Stimulated activated naive B cell treated with anti-CD40 and anti-IgM and Interleukin-4, amounts not matched to agents 10 μg/mL and 1 μg/mL and 100 μg/mL, for 72 hours (primary cell): ENCODE measurements at regions not wholly inside any gene's neighbourhood (a gene's known extent, or its start where the extent isn't known, plus 50 kb on each side); places are given as distances from the start of the nearest gene placed in this dataset.

ENCODE experiments used
- ATAC-seq, 2 donors: fragments of 150-1000 bp; cut with Tn5 transposase; replicated peaks; 2 replicates each; pipeline ENCODE4 v1.10.0; 2021; ENCODE audit warnings: moderate library complexity in 1 of 2
- DNase-seq: peaks from one replicate; pipeline ENCODE4 v3.0.0; 2021
- H3K27ac Mint-ChIP-seq: one replicate; pipeline ENCODE4 v1.8.0; 2022; ENCODE audit warnings: mild to moderate bottlenecking, mixed read lengths
- H3K27me3 Mint-ChIP-seq, 2 donors: one replicate each; pipeline ENCODE4 v1.8.0; 2022; ENCODE audit warnings: mixed read lengths in 2 of 2
- H3K36me3 Mint-ChIP-seq, 2 donors: one replicate each; pipeline ENCODE4 v1.8.0; 2022; ENCODE audit warnings: mixed read lengths in 2 of 2, mild to moderate bottlenecking in 1 of 2
- H3K4me1 Mint-ChIP-seq, 2 donors: one replicate each; pipeline ENCODE4 v1.8.0; 2022; ENCODE audit warnings: mixed read lengths in 2 of 2, mild to moderate bottlenecking in 1 of 2
- H3K4me3 Mint-ChIP-seq, 2 donors: one replicate each; pipeline ENCODE4 v1.8.0; 2022; ENCODE audit warnings: mild to moderate bottlenecking in 2 of 2, mixed read lengths in 2 of 2, moderate library complexity in 1 of 2
- H3K9me3 Mint-ChIP-seq, 2 donors: one replicate each; pipeline ENCODE4 v1.8.0; 2022; ENCODE audit warnings: mixed read lengths in 2 of 2, mild to moderate bottlenecking in 1 of 2

DNA sequence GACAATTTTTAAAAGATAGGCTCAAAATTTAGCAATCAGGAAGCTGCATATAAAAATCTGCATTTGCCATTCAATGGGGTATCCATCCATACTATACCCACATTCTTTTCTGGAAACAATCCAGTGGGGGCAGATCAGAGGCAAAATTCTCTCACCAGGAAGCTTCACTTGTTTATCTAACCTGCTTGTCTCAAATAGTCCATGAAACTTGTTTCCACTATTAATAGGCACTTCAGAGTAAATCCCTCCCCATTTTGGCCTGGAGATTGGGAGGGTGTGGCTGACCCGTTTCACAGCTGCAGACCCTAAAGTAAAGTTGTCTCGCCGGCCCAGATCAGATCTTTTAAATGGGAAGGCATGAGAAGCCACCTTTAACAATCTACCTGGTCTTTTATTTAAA lies 139.4 kb upstream of the CPNE8 start:
- no peaks in the 10 kb centered on the region for H3K4me1 Mint-ChIP-seq
- DNase-seq: no peak
- H3K27me3 Mint-ChIP-seq: no peaks in the 10 kb centered on the region
- no peaks in the 10 kb centered on the region for H3K36me3 Mint-ChIP-seq
- no peak for ATAC-seq
- no peaks in the 10 kb centered on the region for H3K9me3 Mint-ChIP-seq
- H3K4me3 Mint-ChIP-seq: no peak overlapping the region
- no peak overlapping the region for H3K27ac Mint-ChIP-seq

DNA sequence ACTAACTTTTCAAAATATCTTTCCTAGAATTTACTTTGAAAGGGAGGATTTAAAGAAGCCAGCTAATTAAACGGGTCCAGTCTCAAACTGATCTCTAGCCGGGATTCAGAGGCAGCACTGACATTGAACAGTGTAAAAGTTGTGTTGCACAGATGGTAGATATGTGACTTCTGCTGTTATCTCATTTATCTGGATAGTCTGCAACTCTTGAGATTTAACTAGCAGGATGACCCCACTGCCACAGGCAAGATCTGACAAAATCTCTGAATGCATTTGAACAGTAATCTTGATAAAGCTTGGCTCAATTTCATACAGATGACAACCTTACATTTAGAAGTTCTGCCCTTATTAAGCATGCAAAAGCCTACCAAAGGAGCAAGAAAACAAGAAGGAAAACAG lies 138.0 kb upstream of the CPNE8 start:
- Mint-ChIP-seq H3K4me3 (no peak overlapping the region), H3K4me1 (no peaks in the 10 kb centered on the region), H3K36me3 (no peaks in the 10 kb centered on the region), H3K27me3 (no peaks in the 10 kb centered on the region), H3K27ac (no peak overlapping the region), H3K9me3 (no peaks in the 10 kb centered on the region)
- ATAC-seq (no peak), DNase-seq (no peak)

- Mint-ChIP-seq H3K27me3 (no peaks in the 10 kb centered on the region), H3K9me3 (no peaks in the 10 kb centered on the region), H3K4me1 (no peaks in the 10 kb centered on the region), H3K27ac (no peak overlapping the region), H3K4me3 (no peak overlapping the region), H3K36me3 (no peaks in the 10 kb centered on the region)
- no peak for DNase-seq
- no peak for ATAC-seq
Observed at GRCh38 chr12:39040275-39040674, 134.9 kb upstream of the CPNE8 start.

DNA sequence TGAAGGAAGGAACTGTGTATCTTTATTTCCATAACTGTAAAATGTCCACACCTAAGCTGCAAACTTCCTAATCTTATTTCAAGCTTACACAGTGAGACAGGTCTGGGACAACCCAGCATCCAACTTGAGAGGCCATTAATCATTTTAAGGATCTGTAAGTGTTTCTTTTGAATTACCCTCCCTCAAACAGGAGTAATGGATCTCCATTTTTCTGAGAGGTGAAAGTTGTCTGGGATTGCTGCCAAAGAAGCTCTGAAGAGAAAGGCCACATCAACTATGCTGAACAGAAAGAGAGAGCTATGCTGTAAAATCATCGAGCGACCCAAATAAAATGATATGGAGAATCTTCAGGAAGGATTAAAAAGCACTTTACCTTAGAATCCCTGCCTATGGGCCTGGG lies 131.7 kb upstream of the CPNE8 start:
- no peaks in the 10 kb centered on the region for H3K36me3 Mint-ChIP-seq

DNA sequence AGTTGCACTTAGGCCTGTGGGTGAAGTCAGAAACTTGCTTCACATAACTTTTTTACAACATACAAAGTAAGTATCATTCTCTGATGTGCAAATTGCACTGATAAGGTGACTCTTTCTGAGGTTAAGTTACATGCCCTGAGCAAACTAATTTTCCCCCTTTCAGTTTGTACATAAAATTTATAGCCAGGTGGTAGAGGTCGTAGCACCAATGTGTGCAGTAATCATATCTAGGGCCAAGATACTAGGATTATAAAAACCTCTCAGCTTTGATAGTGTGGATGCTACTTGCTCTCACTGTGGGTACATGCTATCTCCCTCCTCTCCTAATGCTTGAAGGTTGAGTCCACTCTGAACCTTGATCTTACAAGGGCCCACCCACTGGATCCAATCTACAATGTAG lies 130.7 kb upstream of the CPNE8 start:
- ATAC-seq (no peak), DNase-seq (no peak)
- H3K27ac Mint-ChIP-seq: no peak overlapping the region
- no peaks in the 10 kb centered on the region for H3K4me1 Mint-ChIP-seq
- H3K4me3 Mint-ChIP-seq: no peak overlapping the region
- no peaks in the 10 kb centered on the region for H3K36me3 Mint-ChIP-seq
- no peaks in the 10 kb centered on the region for H3K9me3 Mint-ChIP-seq
- H3K27me3 Mint-ChIP-seq: no peaks in the 10 kb centered on the region

More for the DNA sequence above, 131.7 kb upstream of the CPNE8 start:
- no peaks in the 10 kb centered on the region for H3K9me3 Mint-ChIP-seq
- H3K4me3 Mint-ChIP-seq: no peak overlapping the region
- H3K4me1 Mint-ChIP-seq: no peaks in the 10 kb centered on the region
- H3K27ac Mint-ChIP-seq: no peak overlapping the region
- no peaks in the 10 kb centered on the region for H3K27me3 Mint-ChIP-seq
- no peak for ATAC-seq
- DNase-seq: no peak

DNA sequence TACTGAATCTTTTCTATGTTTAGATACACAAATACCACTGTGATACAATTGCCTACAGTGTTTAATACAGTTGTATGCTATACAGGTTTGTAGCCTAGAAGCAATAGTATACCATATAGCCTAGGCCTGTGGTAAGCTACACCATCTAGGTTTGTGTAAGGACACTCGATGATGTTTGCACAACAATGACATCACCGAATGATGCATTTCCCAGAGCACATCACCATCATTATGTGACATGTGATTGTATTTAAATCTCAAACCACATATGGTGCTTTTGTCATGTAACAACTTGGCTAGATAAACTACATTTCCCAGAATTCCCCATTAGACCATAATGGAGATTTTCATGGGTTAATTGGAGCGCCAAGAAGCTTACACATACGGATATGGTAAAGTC lies 128.4 kb upstream of the CPNE8 start:
- no peak overlapping the region for H3K27ac Mint-ChIP-seq
- ATAC-seq: no peak
- DNase-seq: no peak
- no peaks in the 10 kb centered on the region for H3K36me3 Mint-ChIP-seq
- no peaks in the 10 kb centered on the region for H3K27me3 Mint-ChIP-seq
- H3K4me1 Mint-ChIP-seq: no peaks in the 10 kb centered on the region
- H3K9me3 Mint-ChIP-seq: no peaks in the 10 kb centered on the region
- no peak overlapping the region for H3K4me3 Mint-ChIP-seq

GRCh38 chr12:39032448-39032847 lies 127.1 kb upstream of the CPNE8 start:
- Mint-ChIP-seq H3K36me3 (no peaks in the 10 kb centered on the region), H3K4me1 (no peaks in the 10 kb centered on the region), H3K9me3 (no peaks in the 10 kb centered on the region), H3K27me3 (no peaks in the 10 kb centered on the region), H3K4me3 (no peak overlapping the region), H3K27ac (no peak overlapping the region)
- ATAC-seq: no peak
- no peak for DNase-seq

DNA sequence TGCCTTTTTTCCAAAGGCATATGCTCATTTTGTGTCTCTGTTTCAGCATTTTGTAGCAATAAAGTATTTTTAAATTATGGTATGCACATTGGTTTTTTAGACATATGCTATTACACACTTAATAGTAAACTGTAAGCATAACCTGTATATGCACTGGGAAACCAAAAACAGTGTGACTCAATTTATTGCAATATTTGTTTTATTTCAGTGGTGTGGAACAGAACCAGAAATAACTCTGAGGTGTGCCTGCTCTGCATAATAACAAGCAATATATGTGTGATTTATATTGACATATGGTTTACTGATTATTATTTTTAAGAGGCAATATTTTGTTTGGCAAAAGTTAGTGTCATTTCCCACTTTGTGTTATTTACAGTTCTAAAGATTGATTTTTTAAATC lies 126.6 kb upstream of the CPNE8 start:
- Mint-ChIP-seq H3K36me3 (no peaks in the 10 kb centered on the region), H3K27me3 (no peaks in the 10 kb centered on the region), H3K27ac (no peak overlapping the region), H3K4me3 (no peak overlapping the region), H3K4me1 (no peaks in the 10 kb centered on the region), H3K9me3 (no peaks in the 10 kb centered on the region)
- no peak for ATAC-seq
- DNase-seq: no peak

DNA sequence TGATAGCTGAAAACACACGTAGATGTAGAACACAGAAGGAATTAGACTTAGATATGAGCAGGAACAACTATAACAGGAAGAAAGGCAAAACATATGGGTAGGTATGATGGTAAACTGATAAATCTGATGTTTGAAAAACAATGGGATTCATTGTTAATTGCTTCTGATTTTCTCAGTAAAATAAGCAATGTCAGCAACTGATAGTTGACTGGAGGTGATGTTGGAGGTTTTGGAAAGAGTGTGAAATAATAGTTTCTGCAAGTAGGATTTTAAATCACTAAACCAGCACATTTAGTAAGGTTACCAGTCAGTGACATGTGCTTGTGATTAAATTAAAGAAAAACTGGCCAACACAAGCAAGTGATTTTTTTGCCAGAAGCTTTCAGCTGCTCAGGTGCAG lies 123.0 kb upstream of the CPNE8 start:
- Mint-ChIP-seq H3K27me3 (no peaks in the 10 kb centered on the region), H3K36me3 (no peaks in the 10 kb centered on the region), H3K9me3 (peaks cover 7 to 8% of the 10 kb centered on the region in 2 donors), H3K4me1 (no peaks in the 10 kb centered on the region), H3K27ac (no peak overlapping the region), H3K4me3 (no peak overlapping the region)
- no peak for ATAC-seq
- DNase-seq: no peak

DNA sequence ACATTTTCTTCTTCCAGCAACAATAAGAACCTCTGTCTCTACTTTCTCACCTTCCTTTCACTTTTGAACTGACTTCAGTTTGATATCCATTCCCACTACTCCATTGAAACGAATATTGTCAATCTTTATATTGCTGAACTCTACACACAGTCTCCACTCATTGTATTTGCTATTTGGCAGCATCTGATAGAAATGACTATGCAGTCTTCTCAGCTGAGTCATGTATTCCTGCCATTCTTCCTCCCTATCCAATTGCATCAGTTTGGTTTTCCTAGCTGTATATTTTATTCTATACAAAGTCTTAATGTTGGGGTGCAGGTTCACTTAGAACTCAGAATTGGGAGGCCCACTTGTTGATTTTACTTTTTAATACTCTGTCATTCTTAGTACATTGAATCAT lies 107.5 kb upstream of the CPNE8 start:
- Mint-ChIP-seq H3K4me3 (no peak overlapping the region), H3K27me3 (no peaks in the 10 kb centered on the region), H3K4me1 (no peaks in the 10 kb centered on the region), H3K36me3 (no peaks in the 10 kb centered on the region), H3K9me3 (peaks cover 0 to 5% of the 10 kb centered on the region in 2 donors), H3K27ac (no peak overlapping the region)
- DNase-seq (no peak), ATAC-seq (no peak)

DNA sequence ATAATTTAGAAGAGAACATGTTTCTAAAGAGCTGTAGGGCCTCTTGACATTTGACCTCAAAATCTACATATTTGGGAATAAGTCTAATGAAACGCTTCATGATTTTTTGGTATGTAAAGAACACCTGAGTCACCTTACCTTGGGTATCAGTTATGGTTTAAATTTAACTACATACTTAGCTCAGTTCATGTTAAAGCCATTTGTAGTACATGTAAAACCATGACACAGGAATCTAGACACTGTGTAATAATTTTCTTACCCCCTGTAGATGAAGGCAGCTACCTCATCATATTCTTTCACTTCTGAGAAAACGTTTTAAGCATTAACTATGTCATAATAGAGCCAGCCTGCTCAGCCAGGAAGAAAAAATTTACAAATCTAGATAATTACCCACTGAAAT lies 105.8 kb upstream of the CPNE8 start:
- H3K4me1 Mint-ChIP-seq: no peaks in the 10 kb centered on the region
- peaks cover 0 to 5% of the 10 kb centered on the region in 2 donors for H3K9me3 Mint-ChIP-seq
- no peak overlapping the region for H3K4me3 Mint-ChIP-seq
- DNase-seq: no peak
- no peaks in the 10 kb centered on the region for H3K27me3 Mint-ChIP-seq
- no peaks in the 10 kb centered on the region for H3K36me3 Mint-ChIP-seq
- H3K27ac Mint-ChIP-seq: no peak overlapping the region
- ATAC-seq: no peak

GRCh38 chr12:39010406-39010805 lies 105.0 kb upstream of the CPNE8 start:
- DNase-seq (no peak), ATAC-seq (no peak)
- peaks cover under 1 to 5% of the 10 kb centered on the region in 2 donors for H3K9me3 Mint-ChIP-seq
- no peak overlapping the region for H3K27ac Mint-ChIP-seq
- H3K36me3 Mint-ChIP-seq: no peaks in the 10 kb centered on the region
- no peaks in the 10 kb centered on the region for H3K4me1 Mint-ChIP-seq
- no peaks in the 10 kb centered on the region for H3K27me3 Mint-ChIP-seq
- no peak overlapping the region for H3K4me3 Mint-ChIP-seq

GRCh38 chr12:39007619-39008018 lies 102.2 kb upstream of the CPNE8 start:
- Mint-ChIP-seq H3K27ac (no peak overlapping the region), H3K4me1 (no peaks in the 10 kb centered on the region), H3K36me3 (no peaks in the 10 kb centered on the region), H3K27me3 (no peaks in the 10 kb centered on the region), H3K4me3 (no peak overlapping the region), H3K9me3 (peaks cover 1 to 2% of the 10 kb centered on the region in 2 donors)
- ATAC-seq (no peak), DNase-seq (no peak)

DNA sequence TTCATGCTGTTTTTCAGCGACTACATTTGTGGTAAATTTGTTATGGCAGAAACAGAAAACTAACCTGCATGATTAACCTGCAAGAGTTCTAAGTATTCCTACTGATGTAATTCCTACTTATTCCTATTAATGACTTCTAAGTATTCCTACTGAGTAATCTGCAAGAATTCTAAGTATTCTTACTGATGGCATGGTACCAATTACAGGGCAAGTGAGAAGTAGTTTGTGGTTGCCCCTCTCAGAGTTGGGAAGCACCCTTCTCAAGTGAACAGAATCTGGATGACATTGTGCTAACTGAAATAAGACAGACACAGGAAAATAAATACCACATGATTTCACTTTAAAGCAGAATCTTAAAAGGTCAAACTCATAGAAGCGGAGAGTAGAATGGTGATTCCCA lies 100.9 kb upstream of the CPNE8 start:
- Mint-ChIP-seq H3K27me3 (no peaks in the 10 kb centered on the region), H3K4me3 (no peak overlapping the region), H3K9me3 (peaks cover 0 to 3% of the 10 kb centered on the region in 2 donors), H3K27ac (no peak overlapping the region), H3K36me3 (no peaks in the 10 kb centered on the region), H3K4me1 (no peaks in the 10 kb centered on the region)
- ATAC-seq: no peak
- no peak for DNase-seq

GRCh38 chr12:39005671-39006070 lies 100.3 kb upstream of the CPNE8 start:
- H3K27me3 Mint-ChIP-seq: no peaks in the 10 kb centered on the region
- H3K9me3 Mint-ChIP-seq: peaks cover 0 to 3% of the 10 kb centered on the region in 2 donors

DNA sequence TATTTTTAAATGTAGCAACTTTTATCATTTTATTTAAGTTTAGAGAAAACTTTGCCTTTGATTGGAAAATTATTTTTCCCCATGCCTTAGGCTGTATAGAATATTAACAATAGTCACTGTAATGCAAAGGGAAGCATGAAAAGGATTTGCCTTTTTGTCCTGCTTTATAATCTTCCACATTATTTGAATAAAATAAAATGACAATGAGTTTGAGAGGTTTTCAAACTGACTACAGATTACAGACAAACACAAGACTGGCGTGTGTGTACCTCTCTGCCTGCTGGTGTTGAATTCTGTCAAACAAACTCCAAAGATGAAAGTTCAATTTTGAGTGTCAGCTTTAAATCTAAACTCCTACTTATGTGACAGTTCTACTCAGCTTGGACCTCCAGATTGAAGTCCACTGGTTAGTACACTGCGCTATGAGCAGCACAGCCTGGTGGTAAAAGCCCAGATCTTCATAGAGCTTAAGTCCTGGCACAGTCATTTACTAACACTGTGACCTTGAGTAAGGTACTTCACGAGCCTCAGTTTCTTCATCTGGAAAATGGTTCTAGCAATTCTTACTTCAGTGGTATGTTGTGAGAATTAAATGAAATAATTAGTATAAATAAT lies 98.3 kb upstream of the CPNE8 start:
- Mint-ChIP-seq H3K4me3 (no peak overlapping the region), H3K36me3 (no peaks in the 10 kb centered on the region), H3K9me3 (peaks cover 0 to 3% of the 10 kb centered on the region in 2 donors), H3K27me3 (no peaks in the 10 kb centered on the region), H3K4me1 (no peaks in the 10 kb centered on the region), H3K27ac (no peak overlapping the region)
- ATAC-seq (no peak), DNase-seq (no peak)

More at GRCh38 chr12:39005671-39006070, 100.3 kb upstream of the CPNE8 start:
- no peak for DNase-seq
- Mint-ChIP-seq H3K4me1 (no peaks in the 10 kb centered on the region), H3K4me3 (no peak overlapping the region), H3K27ac (no peak overlapping the region), H3K36me3 (no peaks in the 10 kb centered on the region)
- no peak for ATAC-seq
